Mucosa of stomach (tissue), 1 donor: ENCODE measurements at regions not wholly inside any gene's neighbourhood (a gene's known extent, or its start where the extent isn't known, plus 50 kb on each side); places are given as distances from the start of the nearest gene placed in this dataset.
"Not testable (repeated sequence)": the region's sequence is repeated elsewhere in the genome, so short reads cannot be mapped to it uniquely, and the experiment has no call there.

Experiments used
- H3K27me3 ChIP-seq: one replicate; pipeline ENCODE4 v1.7.0; 2013; ENCODE audit warnings: mild to moderate bottlenecking, low read length; ENCODE audit not compliant: control insufficient read depth, insufficient read depth
- H3K36me3 ChIP-seq: one replicate; pipeline ENCODE4 v1.7.0; 2013; ENCODE audit warnings: low read length; ENCODE audit not compliant: control insufficient read depth, insufficient read depth
- H3K4me1 ChIP-seq: one replicate; pipeline ENCODE4 v1.7.0; 2013; ENCODE audit warnings: mild to moderate bottlenecking, low read length; ENCODE audit not compliant: control insufficient read depth, insufficient read depth
- H3K4me3 ChIP-seq: one replicate; pipeline ENCODE4 v1.7.0; 2013; ENCODE audit warnings: low read length
- H3K9ac ChIP-seq: one replicate; pipeline ENCODE4 v1.7.0; 2013; ENCODE audit warnings: mild to moderate bottlenecking, low read length, moderate library complexity
- H3K9me3 ChIP-seq: one replicate; pipeline ENCODE4 v1.7.0; 2013; ENCODE audit warnings: mild to moderate bottlenecking, low read length, moderate library complexity; ENCODE audit not compliant: control insufficient read depth
- donor health status: Pancreatic carcinoma.

- no peaks in the 10 kb centered on the region for H3K36me3 ChIP-seq
- no peak overlapping the region for H3K4me3 ChIP-seq
- H3K9me3 ChIP-seq = no peaks in the 10 kb centered on the region
- no peaks in the 10 kb centered on the region for H3K27me3 ChIP-seq
- no peaks in the 10 kb centered on the region for H3K4me1 ChIP-seq
- H3K9ac ChIP-seq = no peak overlapping the region
These were observed 163.9 kb upstream of the TFPI start for GRCh38 chr2:187718092-187718491.

GRCh38 chr2:187719510-187719909 is 165.3 kb upstream of the TFPI start:
- H3K4me1 ChIP-seq = no peaks in the 10 kb centered on the region
- no peak overlapping the region for H3K4me3 ChIP-seq
- H3K27me3 ChIP-seq = no peaks in the 10 kb centered on the region
- H3K36me3 ChIP-seq = no peaks in the 10 kb centered on the region
- no peak overlapping the region for H3K9ac ChIP-seq
- H3K9me3 ChIP-seq = no peaks in the 10 kb centered on the region

GRCh38 chr2:187748958-187749357 is 194.7 kb upstream of the TFPI start:
- Histone ChIP-seq H3K4me3 (no peak overlapping the region), H3K27me3 (no peaks in the 10 kb centered on the region), H3K36me3 (no peaks in the 10 kb centered on the region), H3K9ac (no peak overlapping the region), H3K4me1 (no peaks in the 10 kb centered on the region), H3K9me3 (no peaks in the 10 kb centered on the region)

GRCh38 chr2:187749804-187750431 is 195.7 kb upstream of the TFPI start:
- no peak overlapping the region for H3K9ac ChIP-seq
- no peaks in the 10 kb centered on the region for H3K4me1 ChIP-seq
- H3K9me3 ChIP-seq = no peaks in the 10 kb centered on the region
- no peaks in the 10 kb centered on the region for H3K27me3 ChIP-seq
- H3K4me3 ChIP-seq = no peak overlapping the region
- no peaks in the 10 kb centered on the region for H3K36me3 ChIP-seq

GRCh38 chr2:187768995-187769394 is 214.8 kb upstream of the TFPI start:
- Histone ChIP-seq H3K9ac (no peak overlapping the region), H3K4me3 (no peak overlapping the region)

GRCh38 chr2:187769437-187769836 is 215.2 kb upstream of the TFPI start:
- Histone ChIP-seq H3K9me3 (no peaks in the 10 kb centered on the region), H3K4me3 (no peak overlapping the region), H3K9ac (no peak overlapping the region), H3K4me1 (peaks cover 3% of the 10 kb centered on the region), H3K36me3 (no peaks in the 10 kb centered on the region), H3K27me3 (no peaks in the 10 kb centered on the region)

More at GRCh38 chr2:187768995-187769394, 214.8 kb upstream of the TFPI start:
- Histone ChIP-seq H3K9me3 (no peaks in the 10 kb centered on the region), H3K4me1 (peaks cover 3% of the 10 kb centered on the region), H3K36me3 (no peaks in the 10 kb centered on the region), H3K27me3 (no peaks in the 10 kb centered on the region)

- Histone ChIP-seq H3K9ac (no peak overlapping the region), H3K27me3 (no peaks in the 10 kb centered on the region), H3K36me3 (no peaks in the 10 kb centered on the region), H3K9me3 (no peaks in the 10 kb centered on the region), H3K4me3 (no peak overlapping the region), H3K4me1 (peaks cover 5% of the 10 kb centered on the region)
These were observed 220.4 kb upstream of the TFPI start for GRCh38 chr2:187774551-187775071.

- Histone ChIP-seq H3K9me3 (no peaks in the 10 kb centered on the region), H3K36me3 (no peaks in the 10 kb centered on the region), H3K4me1 (peaks cover 5% of the 10 kb centered on the region), H3K4me3 (no peak overlapping the region), H3K27me3 (no peaks in the 10 kb centered on the region), H3K9ac (no peak overlapping the region)
These were observed 221.0 kb upstream of the TFPI start for GRCh38 chr2:187775196-187775595.

GRCh38 chr2:187775651-187776050 is 221.4 kb upstream of the TFPI start:
- Histone ChIP-seq H3K9me3 (no peaks in the 10 kb centered on the region), H3K4me1 (peaks cover 5% of the 10 kb centered on the region), H3K27me3 (no peaks in the 10 kb centered on the region), H3K36me3 (no peaks in the 10 kb centered on the region), H3K4me3 (no peak overlapping the region), H3K9ac (no peak overlapping the region)

GRCh38 chr2:187782301-187782700 is 228.1 kb upstream of the TFPI start:
- H3K4me1 ChIP-seq = peaks cover 5% of the 10 kb centered on the region
- no peaks in the 10 kb centered on the region for H3K9me3 ChIP-seq
- no peak overlapping the region for H3K4me3 ChIP-seq
- H3K9ac ChIP-seq = no peak overlapping the region
- H3K36me3 ChIP-seq = no peaks in the 10 kb centered on the region
- H3K27me3 ChIP-seq = no peaks in the 10 kb centered on the region

- H3K9me3 ChIP-seq = no peaks in the 10 kb centered on the region
- H3K4me1 ChIP-seq = peaks cover 5% of the 10 kb centered on the region
- no peak overlapping the region for H3K4me3 ChIP-seq
- H3K36me3 ChIP-seq = no peaks in the 10 kb centered on the region
- H3K27me3 ChIP-seq = no peaks in the 10 kb centered on the region
- H3K9ac ChIP-seq = no peak overlapping the region
These were observed 229.2 kb upstream of the TFPI start for GRCh38 chr2:187783446-187783845.

- H3K4me1 ChIP-seq, H3K4me3 ChIP-seq, H3K27me3 ChIP-seq, H3K36me3 ChIP-seq, H3K9ac ChIP-seq, H3K9me3 ChIP-seq: not testable (repeated sequence)
These were observed 229.9 kb upstream of the TFPI start for GRCh38 chr2:187784138-187784537.

- Histone ChIP-seq H3K9ac (no peak overlapping the region), H3K4me3 (no peak overlapping the region), H3K4me1 (no peaks in the 10 kb centered on the region), H3K27me3 (no peaks in the 10 kb centered on the region), H3K36me3 (no peaks in the 10 kb centered on the region), H3K9me3 (no peaks in the 10 kb centered on the region)
These were observed 245.4 kb upstream of the TFPI start for GRCh38 chr2:187799601-187800000.
